ENCODE measurements at regions not wholly inside any gene's neighbourhood (a gene's known extent, or its start where the extent isn't known, plus 50 kb on each side); places are given as distances from the start of the nearest gene placed in this dataset.
A peak's percentile ranks its signal among the peaks of the same experiment; 100 is the strongest.
"Not testable (repeated sequence)": the region's sequence is repeated elsewhere in the genome, so short reads cannot be mapped to it uniquely, and the experiment has no call there.

GRCh38 chr19:14297883-14298576 is 83.2 kb upstream of the ADGRE5 start:
- H3K9me3 ChIP-seq (ENCODE audit: control insufficient read depth, insufficient read depth, low read depth, low read length); H3K27ac ChIP-seq (ENCODE audit: extremely low read depth, low read depth, low read length); H3K4me1 ChIP-seq (ENCODE audit: control insufficient read depth, insufficient read depth, low read length); H3K4me3 ChIP-seq (ENCODE audit: low read depth, low read length); POLR2A ChIA-PET; H3K36me3 ChIP-seq (ENCODE audit: control insufficient read depth in 2 of 2, insufficient read depth in 1 of 2, low read length in 2 of 2): not testable (repeated sequence)
- CTCF ChIA-PET, result interaction anchor here (0.6 kb wide), 1 partner anchor 138 kb away, joined by 3 read pairs; no protein-coding TSS in a partner anchor
- TF ChIP-seq PRDM4 (tag by site-specific recombination; IDR thresholded peaks at IDR 0.05) (0 out of 2 replicates have a peak, but pooled peaks have one; percentile 18), ZNF768 (tag by site-specific recombination; IDR thresholded peaks at IDR 0.05) (peak; percentile 78), ZNF580 (tag by site-specific recombination; IDR thresholded peaks at IDR 0.05) (0 out of 2 replicates have a peak, but pooled peaks have one; percentile 46)

- H3K9me3 ChIP-seq (ENCODE audit: control insufficient read depth, insufficient read depth, low read depth, low read length); H3K4me3 ChIP-seq (ENCODE audit: low read depth, low read length); H3K27ac ChIP-seq (ENCODE audit: extremely low read depth, low read depth, low read length); H3K36me3 ChIP-seq (ENCODE audit: control insufficient read depth in 2 of 2, insufficient read depth in 1 of 2, low read length in 2 of 2); POLR2A ChIA-PET; CTCF ChIA-PET; H3K4me1 ChIP-seq (ENCODE audit: control insufficient read depth, insufficient read depth, low read length): not testable (repeated sequence)
- TF ChIP-seq SP2 (tag by site-specific recombination; IDR thresholded peaks at IDR 0.05), result 0 out of 2 replicates have a peak, but pooled peaks have one; percentile 24
Measured at GRCh38 chr19:14294974-14295373, 86.3 kb upstream of the ADGRE5 start.

DNA sequence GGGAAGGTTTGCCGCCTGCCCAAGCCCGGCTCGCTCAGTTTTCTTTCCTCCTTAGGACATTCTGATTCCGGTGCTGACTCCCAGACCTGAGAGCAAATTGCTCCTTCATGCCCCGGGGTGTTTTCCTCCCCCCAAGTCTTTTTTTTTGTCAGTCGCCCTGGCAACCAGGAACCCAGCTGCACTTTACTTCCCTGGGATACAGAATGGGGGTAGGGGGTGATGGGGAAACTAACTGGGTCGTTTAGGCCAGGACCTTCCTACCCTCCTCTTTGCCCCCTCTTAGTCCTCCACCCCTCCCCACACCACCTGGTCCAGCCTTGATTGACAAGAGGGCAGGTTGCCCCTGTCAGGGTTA is 87.5 kb upstream of the ADGRE5 start:
- CTCF ChIA-PET; H3K9me3 ChIP-seq (ENCODE audit: control insufficient read depth, insufficient read depth, low read depth, low read length); H3K36me3 ChIP-seq (ENCODE audit: control insufficient read depth in 2 of 2, insufficient read depth in 1 of 2, low read length in 2 of 2); H3K27ac ChIP-seq (ENCODE audit: extremely low read depth, low read depth, low read length); H3K4me3 ChIP-seq (ENCODE audit: low read depth, low read length); POLR2A ChIA-PET; H3K4me1 ChIP-seq (ENCODE audit: control insufficient read depth, insufficient read depth, low read length): not testable (repeated sequence)

- CTCF ChIA-PET; H3K4me1 ChIP-seq (ENCODE audit: control insufficient read depth, insufficient read depth, low read length); H3K36me3 ChIP-seq (ENCODE audit: control insufficient read depth in 2 of 2, insufficient read depth in 1 of 2, low read length in 2 of 2); H3K4me3 ChIP-seq (ENCODE audit: low read depth, low read length); H3K27ac ChIP-seq (ENCODE audit: extremely low read depth, low read depth, low read length); POLR2A ChIA-PET; H3K9me3 ChIP-seq (ENCODE audit: control insufficient read depth, insufficient read depth, low read depth, low read length): not testable (repeated sequence)
Measured at GRCh38 chr19:14293101-14293815, 87.3 kb upstream of the ADGRL1 start.

DNA sequence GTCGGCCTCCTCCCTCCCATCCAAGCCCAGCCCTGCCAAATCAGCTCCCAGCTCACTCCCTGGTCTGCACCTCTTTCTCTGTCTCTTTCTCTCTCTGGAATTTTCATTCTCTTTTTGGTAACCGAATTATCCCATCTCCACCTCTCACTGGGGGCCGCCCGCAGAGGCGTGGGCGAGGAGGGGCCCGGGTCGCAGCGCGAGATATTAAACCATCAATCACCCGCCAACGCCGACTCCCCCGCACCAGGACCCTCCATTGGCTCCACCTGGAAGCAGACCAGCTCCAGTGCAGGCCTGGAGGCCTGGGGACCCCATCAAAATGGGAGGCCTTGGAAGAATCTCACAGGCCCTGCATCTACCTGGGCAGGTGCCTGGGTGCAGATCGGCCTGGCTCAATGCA is 83.8 kb upstream of the ADGRL1 start:
- TF ChIP-seq EGR2 (tag by site-specific recombination; IDR thresholded peaks at IDR 0.05; ENCODE audit: low read depth), result peak; percentile 39; the same call in 1 of the 2 replicates
- CTCF ChIA-PET, result interaction anchor here (0.6 to 1.4 kb wide), 4 partner anchors 11 to 1323 kb away, joined by 3 to 5 read pairs (median 4); no protein-coding TSS in a partner anchor
- H3K9me3 ChIP-seq (ENCODE audit: control insufficient read depth, insufficient read depth, low read depth, low read length); H3K4me3 ChIP-seq (ENCODE audit: low read depth, low read length); H3K36me3 ChIP-seq (ENCODE audit: control insufficient read depth in 2 of 2, insufficient read depth in 1 of 2, low read length in 2 of 2); H3K27ac ChIP-seq (ENCODE audit: extremely low read depth, low read depth, low read length); H3K4me1 ChIP-seq (ENCODE audit: control insufficient read depth, insufficient read depth, low read length): not testable (repeated sequence)
- POLR2A ChIA-PET, result interaction anchor here (0.6 kb wide), 1 partner anchor 13 kb away, joined by 4 read pairs; no protein-coding TSS in a partner anchor

DNA sequence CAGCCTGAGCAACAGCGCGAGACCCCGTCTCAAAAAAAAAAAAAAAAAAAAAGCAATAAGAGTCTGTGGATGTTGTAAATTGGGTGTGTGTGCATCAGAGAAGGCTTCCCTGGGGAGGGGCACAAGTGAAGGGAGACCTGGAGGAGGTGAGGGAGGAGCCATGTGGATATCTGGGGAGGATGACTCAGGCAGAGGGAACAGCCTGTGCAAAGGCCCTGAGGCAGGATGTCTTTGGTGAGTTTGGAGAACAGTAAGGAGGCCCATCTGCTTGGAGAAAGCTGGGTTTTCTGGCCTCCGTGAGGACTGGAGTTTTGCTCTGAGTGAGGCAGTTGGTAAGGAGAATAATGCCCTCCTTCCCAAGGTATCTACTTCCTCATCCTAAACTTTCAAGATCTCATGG is 81.9 kb upstream of the ADGRL1 start:
- TF ChIP-seq ZNF341 (tag by site-specific recombination; IDR thresholded peaks at IDR 0.05; ENCODE audit: low read depth), result peak; percentile 50; the same call in 1 of the 2 replicates
- TF ChIP-seq ZNF623 (tag by site-specific recombination; IDR thresholded peaks at IDR 0.05), result peak; percentile 91
- H3K27ac ChIP-seq (ENCODE audit: extremely low read depth, low read depth, low read length); H3K4me3 ChIP-seq (ENCODE audit: low read depth, low read length); H3K36me3 ChIP-seq (ENCODE audit: control insufficient read depth in 2 of 2, insufficient read depth in 1 of 2, low read length in 2 of 2); H3K4me1 ChIP-seq (ENCODE audit: control insufficient read depth, insufficient read depth, low read length); H3K9me3 ChIP-seq (ENCODE audit: control insufficient read depth, insufficient read depth, low read depth, low read length); POLR2A ChIA-PET: not testable (repeated sequence)
- CTCF ChIA-PET, result interaction anchor here (0.6 kb wide), 1 partner anchor 67 kb away, joined by 3 read pairs; no protein-coding TSS in a partner anchor

DNA sequence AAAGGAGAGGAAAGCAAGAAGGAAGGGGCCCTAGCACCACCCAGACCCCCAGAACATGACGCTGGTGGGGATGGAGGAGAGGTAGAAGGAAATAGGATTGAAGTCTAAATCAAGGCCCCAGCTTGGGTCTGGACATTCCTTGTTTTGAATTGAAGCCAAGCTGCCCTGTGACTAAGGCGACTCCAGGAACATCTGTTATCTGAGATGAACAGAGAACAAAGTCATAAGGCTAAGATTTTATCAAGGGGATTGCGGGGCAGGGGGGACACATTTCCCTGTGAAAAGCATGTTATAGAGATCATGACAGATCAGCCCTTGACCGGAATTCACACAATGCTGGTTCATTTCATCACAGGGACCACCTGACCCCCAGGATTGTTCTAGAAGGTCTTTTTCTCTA is 80.6 kb upstream of the ADGRL1 start:
- H3K4me3 ChIP-seq (ENCODE audit: low read depth, low read length); H3K36me3 ChIP-seq (ENCODE audit: control insufficient read depth in 2 of 2, insufficient read depth in 1 of 2, low read length in 2 of 2); POLR2A ChIA-PET; H3K9me3 ChIP-seq (ENCODE audit: control insufficient read depth, insufficient read depth, low read depth, low read length); H3K4me1 ChIP-seq (ENCODE audit: control insufficient read depth, insufficient read depth, low read length); CTCF ChIA-PET; H3K27ac ChIP-seq (ENCODE audit: extremely low read depth, low read depth, low read length): not testable (repeated sequence)

DNA sequence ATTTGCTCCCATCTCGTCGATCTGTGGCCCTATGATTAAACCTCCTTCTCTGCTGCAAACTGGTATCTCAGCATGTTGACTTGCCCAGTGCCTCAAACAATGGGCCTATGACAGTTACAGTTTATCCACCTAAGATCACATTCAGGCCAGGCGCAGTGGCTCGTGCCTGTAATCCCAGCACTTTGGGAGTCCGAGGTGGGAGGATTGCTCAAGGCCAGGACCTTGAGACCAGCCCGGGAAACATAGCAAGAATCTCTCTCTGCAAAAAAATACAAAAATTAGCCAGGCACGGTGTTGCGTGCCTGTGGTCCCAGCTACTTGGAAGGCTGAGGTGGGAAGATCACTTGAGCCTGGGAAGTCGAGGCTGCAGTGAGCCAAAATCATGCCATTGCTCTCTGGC is 79.8 kb upstream of the ADGRL1 start:
- CTCF ChIA-PET; H3K4me3 ChIP-seq (ENCODE audit: low read depth, low read length); H3K36me3 ChIP-seq (ENCODE audit: control insufficient read depth in 2 of 2, insufficient read depth in 1 of 2, low read length in 2 of 2); H3K9me3 ChIP-seq (ENCODE audit: control insufficient read depth, insufficient read depth, low read depth, low read length); POLR2A ChIA-PET; H3K27ac ChIP-seq (ENCODE audit: extremely low read depth, low read depth, low read length); H3K4me1 ChIP-seq (ENCODE audit: control insufficient read depth, insufficient read depth, low read length): not testable (repeated sequence)

All from HEK293 (cell line).